WTC11 (cell line): ENCODE measurements at regions not wholly inside any gene's neighbourhood (a gene's known extent, or its start where the extent isn't known, plus 50 kb on each side); places are given as distances from the start of the nearest gene placed in this dataset.

Source experiments
- ATAC-seq: fragments of 200-7000 bp; cut with Tn5 transposase; 2 replicates; pipeline ENCODE4 v1.10.0; 2021; ENCODE audit warnings: mild to moderate bottlenecking, moderate library complexity
- CTCF ChIA-PET: fragments of 300-600 bp; sonication (Branson Sonifier 250); formaldehyde crosslinking; loops from one replicate; lab custom pipeline; 2021; ENCODE audit warnings: antibody characterized with exemption; lab: Charles Lee
- POLR2A ChIA-PET: fragments of 350-600 bp; sonication (Branson Sonifier 250); formaldehyde crosslinking; loops from one replicate; lab custom pipeline; 2021; ENCODE audit warnings: antibody characterized with exemption; lab: Charles Lee
- DNase-seq: peaks from one replicate; pipeline ENCODE4 v3.0.0; 2021; ENCODE audit warnings: low spot score
- H3K27ac Mint-ChIP-seq: 2 replicates; pipeline ENCODE4 v1.8.0; 2021; ENCODE audit warnings: mixed read lengths
- H3K27me3 Mint-ChIP-seq: 2 replicates; pipeline ENCODE4 v1.8.0; 2021; ENCODE audit warnings: low read depth, mild to moderate bottlenecking, moderate library complexity, mixed read lengths
- H3K36me3 Mint-ChIP-seq: 2 replicates; pipeline ENCODE4 v1.8.0; 2021; ENCODE audit warnings: mixed read lengths
- H3K4me1 Mint-ChIP-seq: 2 replicates; pipeline ENCODE4 v1.8.0; 2022; ENCODE audit warnings: mixed read lengths
- H3K4me3 Mint-ChIP-seq: 2 replicates; pipeline ENCODE4 v1.8.0; 2021; ENCODE audit warnings: mild to moderate bottlenecking, moderate library complexity, mixed read lengths
- H3K9me3 Mint-ChIP-seq: 2 replicates; pipeline ENCODE4 v1.8.0; 2021; ENCODE audit warnings: mixed read lengths
- ELF4 ChIP-seq: sonication (generic); formaldehyde crosslinking; IDR thresholded peaks from 2 replicates; pipeline ENCODE4 v1.8.1; 2022; ENCODE audit warnings: low read depth, mild to moderate bottlenecking, moderate library complexity, missing genetic modification reagents
- ETV6 ChIP-seq: sonication (generic); formaldehyde crosslinking; IDR thresholded peaks from 2 replicates; pipeline ENCODE4 v1.8.1; 2022; ENCODE audit warnings: mild to moderate bottlenecking, missing genetic modification reagents
- NFATC4 ChIP-seq: fragments of 250-450 bp; sonication (Bioruptor Pico); IDR thresholded peaks from 2 replicates; pipeline ENCODE4 v1.9.0; 2021; ENCODE audit warnings: mild to moderate bottlenecking
- NR3C1 ChIP-seq: sonication (generic); formaldehyde crosslinking; conservative IDR thresholded peaks from 2 replicates; pipeline ENCODE4 v1.8.1; 2023; ENCODE audit warnings: low read depth, mild to moderate bottlenecking, missing genetic modification reagents
- TP53 ChIP-seq: sonication (generic); formaldehyde crosslinking; IDR thresholded peaks from 2 replicates; pipeline ENCODE4 v1.8.1; 2023; ENCODE audit warnings: mild to moderate bottlenecking, missing genetic modification reagents
- ZNF219 ChIP-seq: sonication (generic); formaldehyde crosslinking; IDR thresholded peaks from 2 replicates; pipeline ENCODE4 v1.8.0; 2023; ENCODE audit warnings: missing genetic modification reagents, mild to moderate bottlenecking, borderline replicate concordance
- TF ChIP-seq, protein P1 (sequence below): fragments of 200-600 bp; IDR thresholded peaks from 2 replicates; pipeline ENCODE4 v1.8.0; 2022; ENCODE audit warnings: antibody characterized with exemption
- TF ChIP-seq, protein P2 (sequence below): sonication (generic); formaldehyde crosslinking; IDR thresholded peaks from 2 replicates; pipeline ENCODE4 v1.8.1; 2022; ENCODE audit warnings: low read depth, missing genetic modification reagents, borderline replicate concordance
- TF ChIP-seq, protein P3 (sequence below): sonication (generic); formaldehyde crosslinking; IDR thresholded peaks from 2 replicates; pipeline ENCODE4 v1.8.1; 2023; ENCODE audit warnings: mild to moderate bottlenecking, moderate library complexity, missing genetic modification reagents
- TF ChIP-seq, protein P4 (sequence below): sonication (generic); formaldehyde crosslinking; IDR thresholded peaks from 2 replicates; pipeline ENCODE4 v1.8.0; 2022; ENCODE audit warnings: mild to moderate bottlenecking, missing genetic modification reagents
- TF ChIP-seq, protein P5 (sequence below): fragments of 250-450 bp; sonication (Bioruptor Pico); IDR thresholded peaks from 2 replicates; pipeline ENCODE4 v1.9.0; 2021; ENCODE audit warnings: mild to moderate bottlenecking
- TF ChIP-seq, protein P6 (sequence below): sonication (generic); formaldehyde crosslinking; IDR thresholded peaks from 2 replicates; pipeline ENCODE4 v1.8.1; 2023; ENCODE audit warnings: mild to moderate bottlenecking, missing genetic modification reagents, moderate library complexity

DNA sequence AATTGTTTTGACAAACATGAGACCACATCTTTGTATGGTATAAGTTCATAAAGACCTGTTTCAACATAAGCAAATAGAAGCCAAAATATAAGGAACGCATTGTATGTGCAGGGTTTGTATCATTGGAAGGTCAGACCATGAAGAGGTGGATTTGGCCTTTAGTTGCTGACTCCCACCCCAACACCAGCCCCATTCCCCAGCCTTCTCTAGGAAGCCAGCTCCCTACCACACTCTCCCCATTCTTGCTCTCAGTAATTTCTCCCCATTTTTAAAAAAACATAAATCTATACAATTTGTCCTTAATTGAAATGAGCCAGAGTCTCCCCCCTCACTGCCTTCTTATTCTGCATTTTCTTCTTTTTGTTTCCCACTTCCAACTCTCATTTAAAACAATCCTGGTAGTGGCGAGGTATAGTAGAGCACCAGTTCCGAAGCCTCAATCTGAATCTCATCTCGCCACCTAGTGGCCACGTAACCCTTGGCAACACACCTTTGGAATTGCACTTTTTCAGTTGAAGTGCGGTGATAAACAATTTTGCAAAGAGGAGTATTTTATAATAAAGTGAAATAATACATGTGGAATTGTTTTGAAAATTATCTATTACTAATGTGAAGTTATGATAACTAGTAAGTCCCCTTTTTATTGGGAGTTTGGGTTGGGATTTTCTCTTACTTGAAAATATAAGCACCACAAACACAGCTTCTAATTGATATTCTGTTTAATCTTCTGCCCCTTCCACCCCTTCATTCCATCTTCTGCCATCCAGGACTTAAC lies 126.6 kb downstream of the ASB9 start:
- DNase-seq (peak; percentile 42), ATAC-seq (peak; percentile 80)
- no peaks in the 10 kb centered on the region for H3K36me3 Mint-ChIP-seq
- H3K4me3 Mint-ChIP-seq = no peak overlapping the region
- ChIA-PET POLR2A (no interaction called here), CTCF (interaction anchor here (0.6 to 1.8 kb wide), 11 partner anchors 10 to 1086 kb away, joined by 3 to 8 read pairs (median 3); no protein-coding TSS in a partner anchor)
- H3K9me3 Mint-ChIP-seq = no peaks in the 10 kb centered on the region
- H3K4me1 Mint-ChIP-seq = peaks cover 3% of the 10 kb centered on the region; the same call in 1 of the 2 replicates
- no peak overlapping the region for H3K27ac Mint-ChIP-seq
- H3K27me3 Mint-ChIP-seq = no peaks in the 10 kb centered on the region
- TF ChIP-seq NR3C1 (no peak), TP53 (CRISPR knock-in tag) (no peak)
- TF ChIP-seq, protein P1, sequence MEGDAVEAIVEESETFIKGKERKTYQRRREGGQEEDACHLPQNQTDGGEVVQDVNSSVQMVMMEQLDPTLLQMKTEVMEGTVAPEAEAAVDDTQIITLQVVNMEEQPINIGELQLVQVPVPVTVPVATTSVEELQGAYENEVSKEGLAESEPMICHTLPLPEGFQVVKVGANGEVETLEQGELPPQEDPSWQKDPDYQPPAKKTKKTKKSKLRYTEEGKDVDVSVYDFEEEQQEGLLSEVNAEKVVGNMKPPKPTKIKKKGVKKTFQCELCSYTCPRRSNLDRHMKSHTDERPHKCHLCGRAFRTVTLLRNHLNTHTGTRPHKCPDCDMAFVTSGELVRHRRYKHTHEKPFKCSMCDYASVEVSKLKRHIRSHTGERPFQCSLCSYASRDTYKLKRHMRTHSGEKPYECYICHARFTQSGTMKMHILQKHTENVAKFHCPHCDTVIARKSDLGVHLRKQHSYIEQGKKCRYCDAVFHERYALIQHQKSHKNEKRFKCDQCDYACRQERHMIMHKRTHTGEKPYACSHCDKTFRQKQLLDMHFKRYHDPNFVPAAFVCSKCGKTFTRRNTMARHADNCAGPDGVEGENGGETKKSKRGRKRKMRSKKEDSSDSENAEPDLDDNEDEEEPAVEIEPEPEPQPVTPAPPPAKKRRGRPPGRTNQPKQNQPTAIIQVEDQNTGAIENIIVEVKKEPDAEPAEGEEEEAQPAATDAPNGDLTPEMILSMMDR = 0 out of 2 replicates have a peak, but pooled peaks have one; percentile 21
- TF ChIP-seq, all 79 proteins: peak for 1

DNA sequence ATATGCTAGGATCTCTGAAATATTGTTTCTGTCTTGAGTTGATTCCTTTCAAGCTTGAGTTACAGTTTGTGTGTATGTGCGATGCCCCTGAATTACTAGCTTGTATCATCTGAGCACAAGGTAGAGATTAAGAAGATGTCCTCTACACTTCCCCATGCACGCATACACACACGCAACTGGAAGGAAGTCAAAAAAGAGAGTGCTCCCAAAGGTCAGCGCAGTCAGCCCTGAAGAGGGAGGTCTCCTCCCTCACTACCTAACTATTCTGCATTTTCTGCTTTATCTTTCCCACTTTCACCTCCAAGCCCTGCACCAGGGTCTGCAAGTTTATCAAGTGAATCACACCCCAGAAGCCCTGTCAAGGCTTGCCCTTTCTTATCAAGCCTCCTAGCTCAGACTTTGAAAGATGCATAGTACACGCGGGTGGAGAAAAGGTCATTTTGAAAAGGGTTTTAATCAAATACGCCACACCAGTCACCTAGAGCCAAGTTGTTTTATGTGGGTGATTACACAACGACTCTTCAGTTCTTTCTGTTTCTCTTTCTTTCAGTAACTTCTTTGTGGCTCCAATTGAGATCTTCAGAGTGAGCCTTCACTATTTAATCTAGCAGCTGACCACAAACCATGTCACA lies 127.7 kb downstream of the ASB9 start:
- CTCF ChIA-PET = interaction anchor here (0.5 to 1.8 kb wide), 3 partner anchors 13 to 35 kb away, joined by 3 to 8 read pairs (median 5); no protein-coding TSS in a partner anchor

DNA sequence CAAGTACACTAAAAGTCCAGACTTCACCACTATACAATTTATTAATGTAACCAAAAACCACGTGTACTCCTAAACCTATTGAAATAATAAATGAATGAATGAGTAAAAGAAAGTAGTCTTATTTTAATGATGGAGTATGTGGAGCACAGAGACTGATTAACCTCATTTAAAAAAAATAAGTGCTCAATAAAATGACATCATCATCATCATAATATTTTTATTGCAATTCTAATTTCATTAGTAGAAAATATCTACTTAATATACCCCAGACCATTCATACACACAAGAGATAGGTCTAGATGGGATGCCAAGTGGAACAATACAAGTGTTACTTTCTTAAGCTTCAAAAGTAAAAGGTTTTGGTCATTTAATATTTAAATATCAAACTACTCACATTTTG lies 133.1 kb downstream of the ASB9 start:
- TF ChIP-seq, protein P1 = no peak
- TF ChIP-seq, all 79 proteins: peak for 0
- Mint-ChIP-seq H3K27ac (no peak overlapping the region), H3K4me1 (no peaks in the 10 kb centered on the region), H3K4me3 (no peak overlapping the region), H3K36me3 (no peaks in the 10 kb centered on the region), H3K9me3 (no peaks in the 10 kb centered on the region), H3K27me3 (no peaks in the 10 kb centered on the region)
- CTCF ChIA-PET = no interaction called here
- POLR2A ChIA-PET = no interaction called here
- ATAC-seq (no peak), DNase-seq (no peak)

More for the DNA sequence above, 127.7 kb downstream of the ASB9 start:
- H3K4me1 Mint-ChIP-seq = peaks cover 3% of the 10 kb centered on the region; the same call in 1 of the 2 replicates
- POLR2A ChIA-PET = no interaction called here
- no peak overlapping the region for H3K27ac Mint-ChIP-seq
- H3K9me3 Mint-ChIP-seq = no peaks in the 10 kb centered on the region
- no peaks in the 10 kb centered on the region for H3K36me3 Mint-ChIP-seq
- ATAC-seq = no peak
- no peaks in the 10 kb centered on the region for H3K27me3 Mint-ChIP-seq
- H3K4me3 Mint-ChIP-seq = no peak overlapping the region
- TF ChIP-seq NFATC4 (CRISPR knock-in tag) = no peak
- TF ChIP-seq ZNF219 = no peak
- TF ChIP-seq, protein P2, sequence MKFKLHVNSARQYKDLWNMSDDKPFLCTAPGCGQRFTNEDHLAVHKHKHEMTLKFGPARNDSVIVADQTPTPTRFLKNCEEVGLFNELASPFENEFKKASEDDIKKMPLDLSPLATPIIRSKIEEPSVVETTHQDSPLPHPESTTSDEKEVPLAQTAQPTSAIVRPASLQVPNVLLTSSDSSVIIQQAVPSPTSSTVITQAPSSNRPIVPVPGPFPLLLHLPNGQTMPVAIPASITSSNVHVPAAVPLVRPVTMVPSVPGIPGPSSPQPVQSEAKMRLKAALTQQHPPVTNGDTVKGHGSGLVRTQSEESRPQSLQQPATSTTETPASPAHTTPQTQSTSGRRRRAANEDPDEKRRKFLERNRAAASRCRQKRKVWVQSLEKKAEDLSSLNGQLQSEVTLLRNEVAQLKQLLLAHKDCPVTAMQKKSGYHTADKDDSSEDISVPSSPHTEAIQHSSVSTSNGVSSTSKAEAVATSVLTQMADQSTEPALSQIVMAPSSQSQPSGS (CRISPR knock-in tag) = no peak
- TF ChIP-seq, protein P3, sequence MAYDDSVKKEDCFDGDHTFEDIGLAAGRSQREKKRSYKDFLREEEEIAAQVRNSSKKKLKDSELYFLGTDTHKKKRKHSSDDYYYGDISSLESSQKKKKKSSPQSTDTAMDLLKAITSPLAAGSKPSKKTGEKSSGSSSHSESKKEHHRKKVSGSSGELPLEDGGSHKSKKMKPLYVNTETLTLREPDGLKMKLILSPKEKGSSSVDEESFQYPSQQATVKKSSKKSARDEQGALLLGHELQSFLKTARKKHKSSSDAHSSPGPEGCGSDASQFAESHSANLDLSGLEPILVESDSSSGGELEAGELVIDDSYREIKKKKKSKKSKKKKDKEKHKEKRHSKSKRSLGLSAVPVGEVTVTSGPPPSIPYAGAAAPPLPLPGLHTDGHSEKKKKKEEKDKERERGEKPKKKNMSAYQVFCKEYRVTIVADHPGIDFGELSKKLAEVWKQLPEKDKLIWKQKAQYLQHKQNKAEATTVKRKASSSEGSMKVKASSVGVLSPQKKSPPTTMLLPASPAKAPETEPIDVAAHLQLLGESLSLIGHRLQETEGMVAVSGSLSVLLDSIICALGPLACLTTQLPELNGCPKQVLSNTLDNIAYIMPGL (CRISPR knock-in tag) = no peak
- DNase-seq = no peak

DNA sequence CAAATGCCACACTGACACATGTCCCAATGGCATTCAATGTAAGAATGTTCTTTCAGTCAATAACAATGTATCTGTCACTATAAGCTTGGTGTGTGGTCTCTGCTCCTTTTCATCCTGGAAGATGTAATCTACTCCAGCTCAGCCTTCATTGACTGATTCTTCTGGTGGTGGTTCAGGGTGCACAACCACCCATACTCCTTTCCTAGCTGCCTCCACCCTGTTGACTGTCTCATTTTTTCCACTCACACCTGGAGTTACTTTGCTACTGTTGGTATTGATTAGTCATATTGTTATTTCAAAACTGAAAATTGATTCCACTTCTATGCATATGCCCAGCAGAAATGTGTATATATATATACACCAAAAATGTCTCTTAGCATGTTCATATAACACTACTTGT lies 140.5 kb downstream of the ASB9 start:
- POLR2A ChIA-PET = no interaction called here
- H3K4me1 Mint-ChIP-seq = no peaks in the 10 kb centered on the region
- DNase-seq (no peak), ATAC-seq (no peak)
- no peak overlapping the region for H3K27ac Mint-ChIP-seq
- H3K36me3 Mint-ChIP-seq = no peaks in the 10 kb centered on the region
- H3K9me3 Mint-ChIP-seq = no peaks in the 10 kb centered on the region
- no peak overlapping the region for H3K4me3 Mint-ChIP-seq
- CTCF ChIA-PET = interaction anchor here (1.0 kb wide), 2 partner anchors 12 to 14 kb away, joined by 3 read pairs; no protein-coding TSS in a partner anchor
- TF ChIP-seq, protein P4, sequence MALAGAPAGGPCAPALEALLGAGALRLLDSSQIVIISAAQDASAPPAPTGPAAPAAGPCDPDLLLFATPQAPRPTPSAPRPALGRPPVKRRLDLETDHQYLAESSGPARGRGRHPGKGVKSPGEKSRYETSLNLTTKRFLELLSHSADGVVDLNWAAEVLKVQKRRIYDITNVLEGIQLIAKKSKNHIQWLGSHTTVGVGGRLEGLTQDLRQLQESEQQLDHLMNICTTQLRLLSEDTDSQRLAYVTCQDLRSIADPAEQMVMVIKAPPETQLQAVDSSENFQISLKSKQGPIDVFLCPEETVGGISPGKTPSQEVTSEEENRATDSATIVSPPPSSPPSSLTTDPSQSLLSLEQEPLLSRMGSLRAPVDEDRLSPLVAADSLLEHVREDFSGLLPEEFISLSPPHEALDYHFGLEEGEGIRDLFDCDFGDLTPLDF (CRISPR knock-in tag) = no peak
- TF ChIP-seq ETV6 (CRISPR knock-in tag) (no peak), ZNF219 (no peak), ELF4 (no peak)
- TF ChIP-seq, protein P5, sequence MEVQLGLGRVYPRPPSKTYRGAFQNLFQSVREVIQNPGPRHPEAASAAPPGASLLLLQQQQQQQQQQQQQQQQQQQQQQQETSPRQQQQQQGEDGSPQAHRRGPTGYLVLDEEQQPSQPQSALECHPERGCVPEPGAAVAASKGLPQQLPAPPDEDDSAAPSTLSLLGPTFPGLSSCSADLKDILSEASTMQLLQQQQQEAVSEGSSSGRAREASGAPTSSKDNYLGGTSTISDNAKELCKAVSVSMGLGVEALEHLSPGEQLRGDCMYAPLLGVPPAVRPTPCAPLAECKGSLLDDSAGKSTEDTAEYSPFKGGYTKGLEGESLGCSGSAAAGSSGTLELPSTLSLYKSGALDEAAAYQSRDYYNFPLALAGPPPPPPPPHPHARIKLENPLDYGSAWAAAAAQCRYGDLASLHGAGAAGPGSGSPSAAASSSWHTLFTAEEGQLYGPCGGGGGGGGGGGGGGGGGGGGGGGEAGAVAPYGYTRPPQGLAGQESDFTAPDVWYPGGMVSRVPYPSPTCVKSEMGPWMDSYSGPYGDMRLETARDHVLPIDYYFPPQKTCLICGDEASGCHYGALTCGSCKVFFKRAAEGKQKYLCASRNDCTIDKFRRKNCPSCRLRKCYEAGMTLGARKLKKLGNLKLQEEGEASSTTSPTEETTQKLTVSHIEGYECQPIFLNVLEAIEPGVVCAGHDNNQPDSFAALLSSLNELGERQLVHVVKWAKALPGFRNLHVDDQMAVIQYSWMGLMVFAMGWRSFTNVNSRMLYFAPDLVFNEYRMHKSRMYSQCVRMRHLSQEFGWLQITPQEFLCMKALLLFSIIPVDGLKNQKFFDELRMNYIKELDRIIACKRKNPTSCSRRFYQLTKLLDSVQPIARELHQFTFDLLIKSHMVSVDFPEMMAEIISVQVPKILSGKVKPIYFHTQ (CRISPR knock-in tag) = no peak
- TF ChIP-seq, protein P6, sequence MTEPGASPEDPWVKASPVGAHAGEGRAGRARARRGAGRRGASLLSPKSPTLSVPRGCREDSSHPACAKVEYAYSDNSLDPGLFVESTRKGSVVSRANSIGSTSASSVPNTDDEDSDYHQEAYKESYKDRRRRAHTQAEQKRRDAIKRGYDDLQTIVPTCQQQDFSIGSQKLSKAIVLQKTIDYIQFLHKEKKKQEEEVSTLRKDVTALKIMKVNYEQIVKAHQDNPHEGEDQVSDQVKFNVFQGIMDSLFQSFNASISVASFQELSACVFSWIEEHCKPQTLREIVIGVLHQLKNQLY (CRISPR knock-in tag) = no peak
- H3K27me3 Mint-ChIP-seq = no peaks in the 10 kb centered on the region
